GM12872 (cell line): ENCODE measurements at regions not wholly inside any gene's neighbourhood (a gene's known extent, or its start where the extent isn't known, plus 50 kb on each side); places are given as distances from the start of the nearest gene placed in this dataset.

ENCODE experiments used
- CTCF ChIP-seq: IDR thresholded peaks from 3 replicates; pipeline ENCODE4 v1.5.1; 2011; ENCODE audit warnings: low read depth, mild to moderate bottlenecking, low read length, moderate library complexity; ENCODE audit not compliant: insufficient read depth

GRCh38 chr6:90910893-90911292, 324.0 kb upstream of the MAP3K7 start:
- TF ChIP-seq CTCF: no peak

GRCh38 chr6:90907931-90908655, 321.2 kb upstream of the MAP3K7 start:
- TF ChIP-seq CTCF: no peak

- TF ChIP-seq CTCF: no peak
Measured at GRCh38 chr6:90905351-90905750, 318.5 kb upstream of the MAP3K7 start.

GRCh38 chr6:90900034-90900433, 313.2 kb upstream of the MAP3K7 start:
- TF ChIP-seq CTCF: no peak

GRCh38 chr6:90898763-90899162, 311.9 kb upstream of the MAP3K7 start:
- TF ChIP-seq CTCF: no peak

- TF ChIP-seq CTCF: no peak
Measured at GRCh38 chr6:90896075-90896547, 309.2 kb upstream of the MAP3K7 start.

GRCh38 chr6:90895299-90896074, 308.6 kb upstream of the MAP3K7 start:
- no peak for TF ChIP-seq CTCF
